Lower lobe of right lung (tissue), 2 donors: ENCODE measurements at regions not wholly inside any gene's neighbourhood (a gene's known extent, or its start where the extent isn't known, plus 50 kb on each side); places are given as distances from the start of the nearest gene placed in this dataset.

Source experiments
- ATAC-seq, 2 donors: fragments of 200-7000 bp; cut with Tn5 transposase; one replicate each; pipeline ENCODE4 v1.9.1; 2020 to 2022; ENCODE audit warnings: mild to moderate bottlenecking in 2 of 2, moderate library complexity in 2 of 2
- DNase-seq: peaks from one replicate; pipeline ENCODE4 v3.0.0-alpha.2; 2020
- H3K27ac ChIP-seq: fragments of 200-600 bp; one replicate; pipeline ENCODE4 v1.8.0; 2022
- H3K27me3 ChIP-seq: fragments of 200-600 bp; one replicate; pipeline ENCODE4 v1.8.0; 2022; ENCODE audit warnings: low read depth
- H3K36me3 ChIP-seq: fragments of 200-600 bp; one replicate; pipeline ENCODE4 v1.8.0; 2022; ENCODE audit warnings: mild to moderate bottlenecking
- H3K4me1 ChIP-seq: fragments of 200-600 bp; one replicate; pipeline ENCODE4 v1.8.0; 2022
- H3K4me3 ChIP-seq: fragments of 200-600 bp; one replicate; pipeline ENCODE4 v1.8.0; 2022; ENCODE audit warnings: mild to moderate bottlenecking
- H3K9me3 ChIP-seq: fragments of 200-600 bp; one replicate; pipeline ENCODE4 v1.8.0; 2022
- intact Hi-C: fragments of 100-400 bp; cut with DNase I; formaldehyde crosslinking; loops from one replicate; pipeline ENCODE4 v1.11.0; 2022
- TF ChIP-seq, protein P1 (sequence below): fragments of 200-600 bp; IDR thresholded peaks from one replicate; pipeline ENCODE4 v1.8.0; 2022; ENCODE audit warnings: antibody characterized with exemption, mild to moderate bottlenecking
- donor health status: DM: no; HTN: yes; CAD: no; lungs with severe emphysema.

DNA sequence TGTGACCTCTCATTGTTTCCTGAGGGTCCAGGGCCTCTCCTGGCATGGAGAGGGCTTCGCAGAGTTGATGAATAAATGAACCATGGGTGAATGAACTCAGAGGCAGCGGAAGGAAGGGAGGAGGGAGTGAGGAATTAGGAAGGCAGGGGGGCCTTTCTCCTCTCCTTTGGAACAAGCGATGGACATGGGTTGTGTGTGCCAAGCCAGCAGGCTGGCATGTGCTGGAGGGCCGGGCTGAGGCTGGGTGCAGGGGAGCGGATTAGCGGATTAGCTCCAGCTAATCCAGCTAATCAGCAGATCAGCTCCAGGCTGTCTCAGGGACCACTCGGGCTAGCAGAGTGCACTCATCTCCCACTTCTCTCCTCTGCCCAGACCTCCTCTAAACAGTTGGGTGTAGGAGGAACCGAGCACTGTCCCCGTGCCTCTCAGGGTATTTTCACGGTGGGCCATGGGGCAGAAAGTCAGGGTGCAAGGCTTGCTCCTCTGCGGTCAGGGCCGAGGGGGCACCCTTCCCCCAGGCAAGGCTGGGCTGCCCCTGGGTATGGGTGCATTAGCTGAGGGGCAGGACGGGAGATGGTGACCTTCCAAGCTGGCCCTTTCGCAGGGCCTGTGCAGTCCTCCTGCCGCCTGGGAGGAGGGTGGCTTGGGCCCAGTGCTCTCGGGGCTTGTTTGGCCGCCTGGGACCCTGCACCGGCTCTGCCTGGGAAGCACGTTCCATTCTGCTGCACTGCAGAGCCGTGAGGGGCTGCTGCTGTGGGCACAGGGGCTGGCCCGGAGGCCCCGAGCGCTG, 120.3 kb upstream of the B3GAT1 start:
- intact Hi-C loops: no loop called here
- no peak for ATAC-seq
- peaks cover 4% of the 10 kb centered on the region for H3K27me3 ChIP-seq
- no peaks in the 10 kb centered on the region for H3K36me3 ChIP-seq
- DNase-seq: peak; percentile 21
- no peak overlapping the region for H3K27ac ChIP-seq
- no peak overlapping the region for H3K4me3 ChIP-seq
- TF ChIP-seq, protein P1, sequence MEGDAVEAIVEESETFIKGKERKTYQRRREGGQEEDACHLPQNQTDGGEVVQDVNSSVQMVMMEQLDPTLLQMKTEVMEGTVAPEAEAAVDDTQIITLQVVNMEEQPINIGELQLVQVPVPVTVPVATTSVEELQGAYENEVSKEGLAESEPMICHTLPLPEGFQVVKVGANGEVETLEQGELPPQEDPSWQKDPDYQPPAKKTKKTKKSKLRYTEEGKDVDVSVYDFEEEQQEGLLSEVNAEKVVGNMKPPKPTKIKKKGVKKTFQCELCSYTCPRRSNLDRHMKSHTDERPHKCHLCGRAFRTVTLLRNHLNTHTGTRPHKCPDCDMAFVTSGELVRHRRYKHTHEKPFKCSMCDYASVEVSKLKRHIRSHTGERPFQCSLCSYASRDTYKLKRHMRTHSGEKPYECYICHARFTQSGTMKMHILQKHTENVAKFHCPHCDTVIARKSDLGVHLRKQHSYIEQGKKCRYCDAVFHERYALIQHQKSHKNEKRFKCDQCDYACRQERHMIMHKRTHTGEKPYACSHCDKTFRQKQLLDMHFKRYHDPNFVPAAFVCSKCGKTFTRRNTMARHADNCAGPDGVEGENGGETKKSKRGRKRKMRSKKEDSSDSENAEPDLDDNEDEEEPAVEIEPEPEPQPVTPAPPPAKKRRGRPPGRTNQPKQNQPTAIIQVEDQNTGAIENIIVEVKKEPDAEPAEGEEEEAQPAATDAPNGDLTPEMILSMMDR: no peak
- H3K9me3 ChIP-seq: no peaks in the 10 kb centered on the region
- no peaks in the 10 kb centered on the region for H3K4me1 ChIP-seq

- Histone ChIP-seq H3K27me3 (peaks cover 4% of the 10 kb centered on the region), H3K9me3 (no peaks in the 10 kb centered on the region), H3K27ac (no peak overlapping the region), H3K4me3 (no peak overlapping the region), H3K4me1 (no peaks in the 10 kb centered on the region), H3K36me3 (no peaks in the 10 kb centered on the region)
- ATAC-seq: no peak
- peak; percentile 44 for DNase-seq
- TF ChIP-seq, protein P1: no peak
- intact Hi-C loops: no loop called here
Observed at GRCh38 chr11:134531327-134532130, 119.5 kb upstream of the B3GAT1 start.

DNA sequence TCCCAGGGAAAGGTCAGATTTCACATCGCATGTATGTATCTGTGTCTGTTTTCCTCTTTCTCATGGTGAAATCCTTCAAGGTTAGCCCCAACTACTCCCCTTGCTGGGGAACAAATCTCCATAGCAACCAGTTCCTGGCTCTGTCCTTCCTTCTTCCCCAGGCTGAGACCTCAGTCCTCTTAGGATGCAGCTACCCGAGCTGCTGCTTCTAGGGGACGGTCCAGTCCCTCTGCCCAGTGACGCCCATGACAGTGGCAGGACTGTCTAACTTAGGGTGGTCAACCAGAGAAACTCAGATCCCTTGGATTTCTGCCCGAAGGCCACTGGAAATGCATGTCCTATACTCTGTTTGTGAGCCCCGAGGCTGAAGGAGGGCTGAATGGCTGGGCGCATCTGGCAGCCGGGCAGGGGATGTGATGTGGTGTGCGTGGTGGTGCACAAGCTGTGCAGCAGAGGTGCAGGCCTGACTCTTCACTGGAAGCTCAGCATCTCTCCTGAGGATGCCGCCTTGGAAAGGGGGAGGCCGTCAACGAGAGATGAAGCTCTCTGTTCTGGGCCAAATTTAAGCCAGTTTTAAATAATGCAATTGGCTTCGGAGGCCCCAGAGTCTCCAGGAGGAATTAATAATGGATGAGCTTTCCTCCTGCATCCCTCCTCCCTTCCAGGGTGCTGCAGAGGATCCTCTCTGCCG, 118.7 kb upstream of the B3GAT1 start:
- intact Hi-C loops: no loop called here
- peaks cover 4% of the 10 kb centered on the region for H3K27me3 ChIP-seq
- no peaks in the 10 kb centered on the region for H3K9me3 ChIP-seq
- H3K4me3 ChIP-seq: no peak overlapping the region
- H3K27ac ChIP-seq: no peak overlapping the region
- DNase-seq: peak; percentile 30
- TF ChIP-seq, protein P1: no peak
- no peak for ATAC-seq
- H3K36me3 ChIP-seq: no peaks in the 10 kb centered on the region
- no peaks in the 10 kb centered on the region for H3K4me1 ChIP-seq

DNA sequence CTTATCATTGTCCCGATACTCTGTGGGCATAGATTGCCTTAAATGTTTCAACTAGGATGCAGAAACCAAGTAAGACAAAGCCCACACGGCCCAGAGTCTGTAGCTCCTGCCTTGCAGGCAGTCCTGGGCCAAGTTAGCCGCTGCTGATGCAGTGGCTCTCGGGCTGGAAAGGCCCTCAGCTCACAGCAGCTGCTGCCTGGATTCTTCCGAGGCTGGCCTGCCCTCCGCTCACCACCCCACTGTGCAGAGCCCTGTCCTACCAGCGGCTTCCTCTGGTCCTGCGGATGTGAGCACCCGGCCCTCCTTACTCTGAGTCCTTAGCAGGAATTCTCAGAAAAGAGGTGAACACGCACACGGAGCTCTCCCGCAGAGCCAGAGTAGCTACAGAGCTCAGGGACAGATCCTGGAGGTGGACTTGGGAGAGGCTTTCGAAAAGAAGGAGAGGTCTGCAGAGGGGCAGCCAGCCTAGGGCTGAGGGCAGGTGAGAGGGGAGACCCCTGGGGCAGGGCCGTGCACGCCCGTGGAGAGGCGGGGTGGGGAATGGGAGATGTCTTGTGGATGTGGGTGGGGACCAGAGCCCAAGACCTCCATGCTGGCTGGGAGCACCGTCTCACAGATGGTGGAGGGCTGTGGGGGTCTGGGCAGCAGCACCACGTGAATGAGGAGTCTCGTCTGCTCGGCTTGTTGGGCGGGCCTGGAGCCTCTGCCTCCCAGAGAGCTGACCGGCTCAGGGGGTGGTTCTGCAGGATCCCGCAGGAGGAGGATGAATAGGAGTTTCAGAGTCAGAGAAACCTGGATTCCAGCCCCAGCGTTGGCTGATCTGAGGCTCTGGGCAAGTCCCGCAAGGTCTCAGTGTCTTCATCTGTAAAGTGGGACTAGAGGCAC, 117.4 kb upstream of the B3GAT1 start:
- H3K4me3 ChIP-seq: no peak overlapping the region
- intact Hi-C loops: no loop called here
- DNase-seq (peak; percentile 30), ATAC-seq (no peak)
- H3K36me3 ChIP-seq: no peaks in the 10 kb centered on the region
- TF ChIP-seq, protein P1: no peak
- H3K4me1 ChIP-seq: no peaks in the 10 kb centered on the region
- no peaks in the 10 kb centered on the region for H3K9me3 ChIP-seq
- peaks cover 4% of the 10 kb centered on the region for H3K27me3 ChIP-seq
- no peak overlapping the region for H3K27ac ChIP-seq

DNA sequence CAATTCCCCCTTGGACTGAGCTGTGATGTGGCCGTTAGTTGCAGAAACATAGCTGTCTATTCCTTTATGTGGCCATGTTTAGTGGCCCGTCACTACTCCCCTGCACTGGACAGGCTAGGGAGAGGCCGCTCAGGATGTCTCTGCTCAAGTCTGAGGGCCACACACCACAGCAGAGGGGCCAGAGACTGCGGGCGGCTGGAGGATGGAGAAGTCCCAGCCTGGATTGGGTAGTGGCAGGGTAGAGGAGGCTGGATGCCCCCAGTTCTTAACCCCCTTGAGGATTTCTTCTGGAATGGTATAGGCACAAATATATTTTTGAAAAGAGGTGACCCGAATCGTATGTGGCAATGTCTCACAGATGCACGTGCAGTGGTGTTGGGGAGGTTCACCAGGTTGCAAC, 116.4 kb upstream of the B3GAT1 start:
- Histone ChIP-seq H3K4me3 (no peak overlapping the region), H3K4me1 (no peaks in the 10 kb centered on the region), H3K9me3 (no peaks in the 10 kb centered on the region), H3K27ac (no peak overlapping the region), H3K36me3 (no peaks in the 10 kb centered on the region), H3K27me3 (peaks cover 4% of the 10 kb centered on the region)
- TF ChIP-seq, protein P1: no peak
- intact Hi-C loops: no loop called here
- peak; percentile 15 for DNase-seq
- no peak for ATAC-seq
